RWPE2 (cell line): ENCODE measurements at regions not wholly inside any gene's neighbourhood (a gene's known extent, or its start where the extent isn't known, plus 50 kb on each side); places are given as distances from the start of the nearest gene placed in this dataset.

ENCODE experiments used
- ATAC-seq: fragments of 200-7000 bp; cut with Tn5 transposase; 3 replicates; pipeline ENCODE4 v1.9.1; 2021; ENCODE audit warnings: low read depth
- DNase-seq: peaks from one replicate; pipeline ENCODE4 v3.0.0-alpha.2; 2020; ENCODE audit warnings: low spot score
- H3K27ac ChIP-seq: fragments of 450-650 bp; 2 replicates; pipeline ENCODE4 v1.5.1; 2017; ENCODE audit warnings: mild to moderate bottlenecking; ENCODE audit not compliant: poor library complexity, severe bottlenecking
- H3K27me3 ChIP-seq: fragments of 250-450 bp; sonication (Bioruptor Pico); 2 replicates; pipeline ENCODE4 v1.5.1; 2021; ENCODE audit warnings: mild to moderate bottlenecking, moderate library complexity; ENCODE audit not compliant: insufficient read depth, poor library complexity, severe bottlenecking
- H3K36me3 ChIP-seq: fragments of 250-450 bp; sonication (Bioruptor Pico); 2 replicates; pipeline ENCODE4 v1.5.1; 2020; ENCODE audit warnings: low read depth, mild to moderate bottlenecking, moderate library complexity
- H3K4me1 ChIP-seq: fragments of 250-450 bp; sonication (Bioruptor Pico); 2 replicates; pipeline ENCODE4 v1.5.1; 2021; ENCODE audit warnings: mild to moderate bottlenecking, moderate library complexity; ENCODE audit not compliant: insufficient read depth, poor library complexity, severe bottlenecking
- H3K4me3 ChIP-seq: fragments of 250-450 bp; sonication (Bioruptor Pico); 2 replicates; pipeline ENCODE4 v1.5.1; 2021; ENCODE audit warnings: mild to moderate bottlenecking, moderate library complexity; ENCODE audit not compliant: severe bottlenecking
- H3K9me3 ChIP-seq: fragments of 250-450 bp; sonication (Bioruptor Pico); 2 replicates; pipeline ENCODE4 v1.5.1; 2021; ENCODE audit warnings: mild to moderate bottlenecking, moderate library complexity; ENCODE audit not compliant: severe bottlenecking
- TF ChIP-seq, protein P1 (sequence below): fragments of 450-650 bp; IDR thresholded peaks from one replicate; pipeline ENCODE4 v1.5.1; 2017; ENCODE audit warnings: mild to moderate bottlenecking, moderate library complexity; ENCODE audit not compliant: poor library complexity, severe bottlenecking

DNA sequence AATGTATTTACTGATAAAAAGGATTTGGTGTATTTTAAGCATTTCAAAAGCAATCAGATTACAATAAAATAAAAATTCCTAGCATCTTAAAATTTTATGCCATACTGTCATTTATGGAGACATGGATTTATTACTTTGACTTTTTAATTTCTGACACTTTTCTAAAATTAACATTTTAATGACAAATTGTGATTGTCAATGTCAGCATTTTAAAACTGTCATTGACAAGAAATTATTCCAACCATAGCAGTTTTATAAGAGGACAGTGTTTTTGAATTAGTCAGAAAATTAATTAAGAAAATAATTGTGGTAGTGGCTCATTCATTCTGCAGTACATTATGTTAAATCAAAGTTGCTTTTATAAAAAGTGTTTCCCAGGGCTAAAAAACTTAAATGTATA, 1954.4 kb downstream of the ARAP2 start:
- Histone ChIP-seq H3K27me3 (no peaks in the 10 kb centered on the region), H3K36me3 (no peaks in the 10 kb centered on the region), H3K9me3 (no peaks in the 10 kb centered on the region), H3K27ac (no peak overlapping the region), H3K4me3 (no peak overlapping the region), H3K4me1 (no peaks in the 10 kb centered on the region)
- ATAC-seq: no peak
- no peak for DNase-seq
- TF ChIP-seq, protein P1, sequence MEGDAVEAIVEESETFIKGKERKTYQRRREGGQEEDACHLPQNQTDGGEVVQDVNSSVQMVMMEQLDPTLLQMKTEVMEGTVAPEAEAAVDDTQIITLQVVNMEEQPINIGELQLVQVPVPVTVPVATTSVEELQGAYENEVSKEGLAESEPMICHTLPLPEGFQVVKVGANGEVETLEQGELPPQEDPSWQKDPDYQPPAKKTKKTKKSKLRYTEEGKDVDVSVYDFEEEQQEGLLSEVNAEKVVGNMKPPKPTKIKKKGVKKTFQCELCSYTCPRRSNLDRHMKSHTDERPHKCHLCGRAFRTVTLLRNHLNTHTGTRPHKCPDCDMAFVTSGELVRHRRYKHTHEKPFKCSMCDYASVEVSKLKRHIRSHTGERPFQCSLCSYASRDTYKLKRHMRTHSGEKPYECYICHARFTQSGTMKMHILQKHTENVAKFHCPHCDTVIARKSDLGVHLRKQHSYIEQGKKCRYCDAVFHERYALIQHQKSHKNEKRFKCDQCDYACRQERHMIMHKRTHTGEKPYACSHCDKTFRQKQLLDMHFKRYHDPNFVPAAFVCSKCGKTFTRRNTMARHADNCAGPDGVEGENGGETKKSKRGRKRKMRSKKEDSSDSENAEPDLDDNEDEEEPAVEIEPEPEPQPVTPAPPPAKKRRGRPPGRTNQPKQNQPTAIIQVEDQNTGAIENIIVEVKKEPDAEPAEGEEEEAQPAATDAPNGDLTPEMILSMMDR: no peak

GRCh38 chr4:34293459-34293858, 1950.9 kb downstream of the ARAP2 start:
- TF ChIP-seq, protein P1: no peak
- no peak overlapping the region for H3K4me3 ChIP-seq
- H3K4me1 ChIP-seq: no peaks in the 10 kb centered on the region
- H3K27me3 ChIP-seq: no peaks in the 10 kb centered on the region
- no peaks in the 10 kb centered on the region for H3K9me3 ChIP-seq
- no peaks in the 10 kb centered on the region for H3K36me3 ChIP-seq
- DNase-seq (no peak), ATAC-seq (peak; percentile 27; the same call in 1 of the 3 replicates)
- H3K27ac ChIP-seq: no peak overlapping the region

GRCh38 chr4:34309383-34309906, 1934.9 kb downstream of the ARAP2 start:
- Histone ChIP-seq H3K27ac (no peak overlapping the region), H3K4me3 (no peak overlapping the region), H3K36me3 (no peaks in the 10 kb centered on the region), H3K27me3 (no peaks in the 10 kb centered on the region), H3K4me1 (no peaks in the 10 kb centered on the region), H3K9me3 (no peaks in the 10 kb centered on the region)
- ATAC-seq (no peak), DNase-seq (no peak)
- TF ChIP-seq, protein P1: no peak

- Histone ChIP-seq H3K4me1 (no peaks in the 10 kb centered on the region), H3K9me3 (no peaks in the 10 kb centered on the region), H3K36me3 (no peaks in the 10 kb centered on the region), H3K27me3 (no peaks in the 10 kb centered on the region), H3K27ac (no peak overlapping the region), H3K4me3 (no peak overlapping the region)
- TF ChIP-seq, protein P1: no peak
- DNase-seq (no peak), ATAC-seq (no peak)
Measured at GRCh38 chr4:34318773-34319172, 1925.5 kb downstream of the ARAP2 start.

DNA sequence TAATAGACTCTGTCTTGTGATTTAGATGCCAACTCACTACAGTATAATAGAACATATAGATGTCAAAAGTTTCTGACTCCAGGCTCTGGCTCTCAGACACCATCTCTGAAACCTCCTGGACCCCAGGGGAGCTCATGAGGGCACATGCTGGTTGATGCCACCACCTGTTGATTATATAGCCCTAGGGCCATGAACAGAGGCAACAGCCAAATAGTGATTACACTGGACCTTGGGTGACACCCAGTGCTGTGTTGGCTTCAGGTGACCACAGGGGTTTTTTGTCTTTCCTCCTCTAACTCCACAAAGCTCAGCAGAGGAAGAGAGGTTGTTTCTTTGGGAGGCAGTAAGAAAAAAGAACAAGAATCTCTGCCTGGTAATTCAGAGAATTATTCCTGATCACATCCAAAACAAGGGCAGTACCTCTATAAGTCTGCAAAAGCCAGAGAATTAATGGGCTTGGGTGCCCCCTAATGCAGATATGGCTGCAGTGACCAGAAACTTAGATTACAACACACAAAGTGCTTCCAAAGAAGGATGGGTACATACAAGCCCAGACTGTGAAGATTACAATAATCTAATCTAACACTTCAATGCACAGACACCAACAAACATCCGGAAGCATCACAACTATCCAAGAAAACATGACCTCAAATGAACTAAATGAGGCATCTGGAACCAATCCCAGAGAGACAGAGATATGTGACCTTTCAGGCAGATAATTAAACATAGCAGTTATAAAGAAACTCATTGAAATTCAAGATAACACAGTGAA, 1920.6 kb downstream of the ARAP2 start:
- Histone ChIP-seq H3K9me3 (no peaks in the 10 kb centered on the region), H3K4me3 (no peak overlapping the region), H3K27ac (no peak overlapping the region), H3K4me1 (no peaks in the 10 kb centered on the region), H3K36me3 (no peaks in the 10 kb centered on the region), H3K27me3 (no peaks in the 10 kb centered on the region)
- DNase-seq (no peak), ATAC-seq (no peak)
- TF ChIP-seq, protein P1: peak; percentile 32
